Tibial nerve (tissue), 4 donors: ENCODE measurements at regions not wholly inside any gene's neighbourhood (a gene's known extent, or its start where the extent isn't known, plus 50 kb on each side); places are given as distances from the start of the nearest gene placed in this dataset.

Source experiments
- DNase-seq, 2 donors: peaks; one replicate each; pipeline ENCODE4 v3.0.0-alpha.2; 2019; ENCODE audit warnings: low spot score in 2 of 2
- H3K27ac ChIP-seq, 4 donors: fragments of 200-600 bp; sonication (generic) in 3 of 4; one replicate each; pipeline ENCODE4 v1.5.1; 2017 to 2019; ENCODE audit warnings: mild to moderate bottlenecking in 1 of 4
- H3K27me3 ChIP-seq, 2 donors: fragments of 200-600 bp; sonication (generic) in 1 of 2; one replicate each; pipeline versions ENCODE4 v1.5.1 to v1.6.0; 2017 to 2019
- H3K36me3 ChIP-seq, 3 donors: fragments of 200-600 bp; sonication (generic); one replicate each; pipeline ENCODE4 v1.5.1; 2018 to 2019
- H3K4me1 ChIP-seq, 4 donors: fragments of 200-600 bp; sonication (generic) in 3 of 4; one replicate each; pipeline ENCODE4 v1.5.1; 2017 to 2019
- H3K4me3 ChIP-seq, 4 donors: fragments of 200-600 bp; sonication (generic) in 3 of 4; one replicate each; pipeline ENCODE4 v1.5.1; 2017 to 2019; ENCODE audit warnings: mild to moderate bottlenecking in 1 of 4, moderate library complexity in 1 of 4
- H3K9me3 ChIP-seq, 4 donors: fragments of 200-600 bp; sonication (generic) in 3 of 4; one replicate each; pipeline ENCODE4 v1.5.1; 2017 to 2019
- CTCF ChIP-seq, 5 experiments: fragments of 200-600 bp in 3 of 5; fragments of 450-650 bp in 2 of 5; sonication (generic) in 3 of 5; IDR thresholded peaks; one replicate each; pipeline ENCODE4 v1.5.1; 2016 to 2019; ENCODE audit warnings: antibody characterized with exemption in 5 of 5, mild to moderate bottlenecking in 3 of 5, moderate library complexity in 2 of 5
- EP300 ChIP-seq, 2 donors: sonication (generic); formaldehyde crosslinking; IDR thresholded peaks; one replicate each; pipeline ENCODE4 v1.6.1; 2017; ENCODE audit warnings: antibody characterized with exemption in 2 of 2, mild to moderate bottlenecking in 1 of 2
- POLR2A ChIP-seq, 2 donors: fragments of 450-650 bp; IDR thresholded peaks; one replicate each; pipeline ENCODE4 v1.6.1; 2017; ENCODE audit warnings: antibody characterized with exemption in 2 of 2, mild to moderate bottlenecking in 2 of 2, moderate library complexity in 2 of 2
- WGBS, 2 donors: methylation state at CpG; one replicate each; pipeline ENCODE4 v1.1.5; 2018; 5-methylcytosine and 5-hydroxymethylcytosine counted together

GRCh38 chr5:123696921-123697341 lies 185.0 kb downstream of the CSNK1G3 start:
- Histone ChIP-seq H3K27me3 (no peaks in the 10 kb centered on the region), H3K9me3 (peaks cover 0 to 3% (median 0%) of the 10 kb centered on the region in 4 donors), H3K4me3 (no peak overlapping the region), H3K4me1 (peaks cover 0 to 20% (median 3%) of the 10 kb centered on the region in 4 donors), H3K27ac (peak overlapping the region in 1 of 4 donors; percentile 22), H3K36me3 (no peaks in the 10 kb centered on the region)
- 40 to 41% methylated on average over 4 of the region's 4 CpGs for WGBS, 2 donors
- DNase-seq: no peak
- TF ChIP-seq EP300 (IDR thresholded peaks at IDR 0.05): no peak

GRCh38 chr5:123690821-123691220 lies 178.8 kb downstream of the CSNK1G3 start:
- DNase-seq: no peak
- H3K4me1 ChIP-seq: no peaks in the 10 kb centered on the region
- H3K27ac ChIP-seq: no peak overlapping the region
- H3K36me3 ChIP-seq: no peaks in the 10 kb centered on the region
- H3K27me3 ChIP-seq: no peaks in the 10 kb centered on the region
- no peak overlapping the region for H3K4me3 ChIP-seq
- peaks cover 0 to 10% (median 1%) of the 10 kb centered on the region in 4 donors for H3K9me3 ChIP-seq
- TF ChIP-seq POLR2A (IDR thresholded peaks at IDR 0.05) (no peak), EP300 (IDR thresholded peaks at IDR 0.05) (no peak), CTCF (IDR thresholded peaks at IDR 0.05) (no peak)

- no peaks in the 10 kb centered on the region for H3K4me1 ChIP-seq
- no peak overlapping the region for H3K4me3 ChIP-seq
- H3K36me3 ChIP-seq: no peaks in the 10 kb centered on the region
- no peak overlapping the region for H3K27ac ChIP-seq
- DNase-seq: no peak
- H3K9me3 ChIP-seq: peaks cover 0 to 29% (median 6%) of the 10 kb centered on the region in 4 donors
- no peak for TF ChIP-seq EP300 (IDR thresholded peaks at IDR 0.05)
- no peak for TF ChIP-seq POLR2A (IDR thresholded peaks at IDR 0.05)
- TF ChIP-seq CTCF (IDR thresholded peaks at IDR 0.05): no peak
- no peaks in the 10 kb centered on the region for H3K27me3 ChIP-seq
Measured at GRCh38 chr5:123681061-123681460, 169.1 kb downstream of the CSNK1G3 start.

GRCh38 chr5:123673107-123673506 lies 161.1 kb downstream of the CSNK1G3 start:
- Histone ChIP-seq H3K9me3 (peaks cover 0 to 11% (median 0%) of the 10 kb centered on the region in 4 donors), H3K27ac (no peak overlapping the region), H3K4me3 (no peak overlapping the region), H3K4me1 (peaks cover 0 to 27% (median 1%) of the 10 kb centered on the region in 4 donors), H3K27me3 (no peaks in the 10 kb centered on the region), H3K36me3 (no peaks in the 10 kb centered on the region)
- TF ChIP-seq EP300 (IDR thresholded peaks at IDR 0.05) (no peak), POLR2A (IDR thresholded peaks at IDR 0.05) (no peak)
- 74 to 86% methylated on average over 2 of the region's 2 CpGs for WGBS, 2 donors
- DNase-seq: no peak

GRCh38 chr5:123671711-123672456 lies 159.9 kb downstream of the CSNK1G3 start:
- 45 to 47% methylated on average over 5 of the region's 5 CpGs for WGBS, 2 donors
- H3K27me3 ChIP-seq: no peaks in the 10 kb centered on the region
- H3K9me3 ChIP-seq: peaks cover 0 to 9% (median 0%) of the 10 kb centered on the region in 4 donors

More at GRCh38 chr5:123671711-123672456, 159.9 kb downstream of the CSNK1G3 start:
- DNase-seq: no peak
- Histone ChIP-seq H3K36me3 (no peaks in the 10 kb centered on the region), H3K4me1 (peaks cover 0 to 27% (median 1%) of the 10 kb centered on the region in 4 donors), H3K4me3 (no peak overlapping the region), H3K27ac (peak overlapping the region in 2 of 4 donors; percentile 3 to 52)
- TF ChIP-seq CTCF (IDR thresholded peaks at IDR 0.05) (no peak), POLR2A (IDR thresholded peaks at IDR 0.05) (no peak), EP300 (IDR thresholded peaks at IDR 0.05) (no peak)
